Transverse colon (tissue), 4 donors: ENCODE measurements at regions not wholly inside any gene's neighbourhood (a gene's known extent, or its start where the extent isn't known, plus 50 kb on each side); places are given as distances from the start of the nearest gene placed in this dataset.

Experiments
- CTCF ChIP-seq, 5 experiments: fragments of 200-600 bp in 3 of 5; fragments of 450-650 bp in 2 of 5; sonication (generic) in 3 of 5; IDR thresholded peaks; 1 replicate in 2 of 5; 2 replicates in 3 of 5; pipeline ENCODE4 v1.5.1; 2016 to 2017; ENCODE audit warnings: antibody characterized with exemption in 5 of 5, inconsistent platforms in 3 of 5, mild to moderate bottlenecking in 2 of 5, moderate library complexity in 1 of 5
- POLR2A ChIP-seq: fragments of 450-650 bp; IDR thresholded peaks from one replicate; pipeline ENCODE4 v1.6.1; 2016; ENCODE audit warnings: antibody characterized with exemption, mild to moderate bottlenecking, moderate library complexity
- POLR2AphosphoS5 ChIP-seq, 3 donors: sonication (generic); formaldehyde crosslinking; IDR thresholded peaks; one replicate each; pipeline ENCODE4 v1.6.1; 2016; ENCODE audit warnings: antibody characterized with exemption in 3 of 3

GRCh38 chr3:73683706-73684105, 59.0 kb upstream of the PDZRN3 start:
- TF ChIP-seq POLR2A (no peak), CTCF (IDR thresholded peaks at IDR 0.05) (no peak), POLR2AphosphoS5 (IDR thresholded peaks at IDR 0.05) (no peak)
